ENCODE measurements at regions not wholly inside any gene's neighbourhood (a gene's known extent, or its start where the extent isn't known, plus 50 kb on each side); places are given as distances from the start of the nearest gene placed in this dataset.

DNA sequence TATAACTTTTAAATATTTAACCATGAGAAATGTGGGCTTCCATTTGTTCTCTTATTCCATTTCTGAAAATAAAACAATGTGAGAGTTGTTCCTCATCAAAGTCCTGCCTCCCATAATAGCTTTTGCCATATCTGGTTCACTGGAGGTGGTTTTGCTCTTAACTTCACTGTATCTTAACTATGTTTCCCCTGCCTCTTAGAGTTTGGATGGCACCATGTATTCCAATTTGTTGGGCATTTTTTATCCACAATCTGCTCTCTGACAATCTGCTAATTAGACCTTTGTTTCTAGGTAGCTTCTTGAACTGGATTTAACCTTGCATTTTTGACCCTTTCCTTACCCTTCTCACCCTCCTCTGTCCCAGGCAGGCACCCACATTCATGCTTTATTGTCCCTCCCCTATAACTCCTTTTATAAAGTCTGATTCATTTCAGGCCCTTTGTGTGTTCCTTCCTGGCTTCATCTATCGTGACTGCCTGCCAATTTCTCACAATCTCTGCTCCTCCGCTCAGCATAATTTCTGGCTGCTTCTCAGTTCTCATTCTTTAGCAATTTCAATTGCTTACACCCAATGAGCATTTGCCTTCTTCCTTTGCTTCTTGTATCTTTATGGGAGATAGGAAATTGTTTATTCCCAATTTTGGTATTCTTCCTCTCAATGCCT is 144.2 kb upstream of the ARHGEF26 start:
- DNase-seq (ENCODE audit: low spot score in 2 of 2): peak in 1 of 2 donors; percentile 21
- H3K4me1 ChIP-seq: peaks cover 0 to 6% of the 10 kb centered on the region in 2 donors
- H3K4me3 ChIP-seq: no peak overlapping the region
- peak overlapping the region in 1 of 2 donors; percentile 48 for H3K27ac ChIP-seq
- H3K36me3 ChIP-seq: no peaks in the 10 kb centered on the region
- intact Hi-C loops (cut with DNase I; ENCODE audit: low total_unique reads): no loop called here
- no peaks in the 10 kb centered on the region for H3K9me3 ChIP-seq
- no peaks in the 10 kb centered on the region for H3K27me3 ChIP-seq
- TF ChIP-seq, protein P1, sequence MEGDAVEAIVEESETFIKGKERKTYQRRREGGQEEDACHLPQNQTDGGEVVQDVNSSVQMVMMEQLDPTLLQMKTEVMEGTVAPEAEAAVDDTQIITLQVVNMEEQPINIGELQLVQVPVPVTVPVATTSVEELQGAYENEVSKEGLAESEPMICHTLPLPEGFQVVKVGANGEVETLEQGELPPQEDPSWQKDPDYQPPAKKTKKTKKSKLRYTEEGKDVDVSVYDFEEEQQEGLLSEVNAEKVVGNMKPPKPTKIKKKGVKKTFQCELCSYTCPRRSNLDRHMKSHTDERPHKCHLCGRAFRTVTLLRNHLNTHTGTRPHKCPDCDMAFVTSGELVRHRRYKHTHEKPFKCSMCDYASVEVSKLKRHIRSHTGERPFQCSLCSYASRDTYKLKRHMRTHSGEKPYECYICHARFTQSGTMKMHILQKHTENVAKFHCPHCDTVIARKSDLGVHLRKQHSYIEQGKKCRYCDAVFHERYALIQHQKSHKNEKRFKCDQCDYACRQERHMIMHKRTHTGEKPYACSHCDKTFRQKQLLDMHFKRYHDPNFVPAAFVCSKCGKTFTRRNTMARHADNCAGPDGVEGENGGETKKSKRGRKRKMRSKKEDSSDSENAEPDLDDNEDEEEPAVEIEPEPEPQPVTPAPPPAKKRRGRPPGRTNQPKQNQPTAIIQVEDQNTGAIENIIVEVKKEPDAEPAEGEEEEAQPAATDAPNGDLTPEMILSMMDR (IDR thresholded peaks at IDR 0.05): no peak
- TF ChIP-seq POLR2AphosphoS5 (IDR thresholded peaks at IDR 0.05): no peak
- TF ChIP-seq POLR2A (IDR thresholded peaks at IDR 0.05): no peak

DNA sequence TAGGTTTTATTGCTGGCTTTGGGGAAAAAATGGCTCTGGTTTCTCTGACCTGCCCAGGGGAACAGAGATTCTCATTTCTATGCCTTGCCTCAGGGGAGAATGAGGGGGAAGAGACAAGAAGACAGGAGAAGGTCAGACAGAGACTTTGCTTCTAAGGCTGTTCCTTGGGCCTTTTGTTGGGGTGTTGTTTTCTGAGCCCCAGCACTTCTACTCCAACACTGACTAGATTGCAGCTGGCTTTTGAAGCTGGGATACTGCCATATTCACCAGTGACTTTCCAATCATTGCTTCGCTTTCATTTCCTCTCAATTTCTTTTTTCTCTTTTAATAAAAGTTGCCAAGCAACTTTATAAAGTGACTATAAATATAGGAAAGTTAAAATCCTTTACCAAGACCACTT is 143.2 kb upstream of the ARHGEF26 start:
- DNase-seq (ENCODE audit: low spot score in 2 of 2): no peak
- Histone ChIP-seq H3K4me1 (peaks cover 0 to 6% of the 10 kb centered on the region in 2 donors), H3K9me3 (no peaks in the 10 kb centered on the region), H3K36me3 (no peaks in the 10 kb centered on the region), H3K27ac (peak overlapping the region; percentile 13 to 26), H3K27me3 (no peaks in the 10 kb centered on the region), H3K4me3 (no peak overlapping the region)
- TF ChIP-seq, protein P1 (IDR thresholded peaks at IDR 0.05): no peak
- TF ChIP-seq POLR2AphosphoS5 (IDR thresholded peaks at IDR 0.05) (no peak), POLR2A (IDR thresholded peaks at IDR 0.05) (no peak)
- intact Hi-C loops (cut with DNase I; ENCODE audit: low total_unique reads): no loop called here

DNA sequence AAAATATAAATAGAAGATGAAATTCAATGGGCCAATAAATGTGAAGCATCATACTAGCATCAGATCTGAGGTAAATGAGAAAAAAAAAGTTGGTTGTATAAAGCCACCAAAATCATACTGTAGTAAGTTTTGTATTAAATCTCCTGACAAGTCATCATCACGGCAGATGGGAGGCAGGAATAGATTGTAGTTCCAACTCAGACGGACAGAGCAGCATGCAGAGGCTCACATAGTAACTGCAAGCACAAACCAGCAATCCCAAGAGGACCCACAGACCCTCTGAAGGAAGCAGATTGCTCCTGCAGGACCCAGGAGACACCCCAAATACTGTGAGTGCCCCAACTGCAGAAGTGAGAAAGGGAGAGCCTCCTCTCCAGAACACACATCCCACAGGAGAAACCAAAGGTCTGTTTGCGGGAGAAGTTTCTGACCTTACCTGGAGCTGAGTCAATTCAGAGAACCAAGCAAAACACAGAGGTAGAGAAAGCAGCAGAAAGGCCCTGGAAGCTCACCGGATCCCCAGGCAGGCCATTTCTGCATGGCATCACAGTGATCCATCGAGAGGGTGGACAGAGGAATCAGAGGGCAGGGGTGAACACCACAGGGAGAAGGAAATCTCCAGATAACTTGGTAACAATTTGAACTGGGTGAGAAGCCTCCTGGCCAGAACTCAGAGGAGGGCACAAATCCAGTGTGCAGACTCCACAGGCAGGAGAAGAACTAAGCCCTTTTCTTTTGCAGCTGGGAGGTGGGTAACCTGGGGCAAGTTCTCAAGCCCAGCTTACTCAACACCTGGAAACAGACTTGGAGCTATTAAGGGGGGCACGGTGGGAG is 141.6 kb upstream of the ARHGEF26 start:
- peaks cover 0 to 6% of the 10 kb centered on the region in 2 donors for H3K4me1 ChIP-seq
- TF ChIP-seq POLR2A (IDR thresholded peaks at IDR 0.05) (no peak), POLR2AphosphoS5 (IDR thresholded peaks at IDR 0.05) (no peak)
- TF ChIP-seq, protein P1 (IDR thresholded peaks at IDR 0.05): no peak
- no peaks in the 10 kb centered on the region for H3K36me3 ChIP-seq
- intact Hi-C loops (cut with DNase I; ENCODE audit: low total_unique reads): no loop called here
- DNase-seq (ENCODE audit: low spot score in 2 of 2): no peak
- no peak overlapping the region for H3K27ac ChIP-seq
- H3K9me3 ChIP-seq: peaks cover 0 to 4% of the 10 kb centered on the region in 2 donors
- no peak overlapping the region for H3K4me3 ChIP-seq
- H3K27me3 ChIP-seq: no peaks in the 10 kb centered on the region

DNA sequence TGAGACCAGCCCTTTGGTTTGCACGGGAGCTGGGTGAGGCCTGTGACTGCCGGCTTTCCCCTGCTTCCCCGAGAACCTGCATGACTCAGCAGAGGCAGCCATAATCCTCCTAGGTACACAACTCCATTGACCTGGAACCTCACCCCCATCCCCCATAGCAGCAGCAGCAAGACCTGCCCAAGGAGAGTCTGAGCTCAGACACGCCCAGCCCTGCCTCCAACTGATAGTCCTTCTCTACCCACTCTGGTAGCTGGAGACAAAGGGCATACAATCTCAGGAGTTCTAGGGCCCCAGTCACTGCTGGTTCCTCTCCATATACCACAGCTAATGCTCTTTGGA is 141.0 kb upstream of the ARHGEF26 start:
- intact Hi-C loops (cut with DNase I; ENCODE audit: low total_unique reads): no loop called here

More for the DNA sequence above, 141.0 kb upstream of the ARHGEF26 start:
- Histone ChIP-seq H3K9me3 (peaks cover 0 to 5% of the 10 kb centered on the region in 2 donors), H3K4me3 (no peak overlapping the region), H3K27ac (no peak overlapping the region), H3K36me3 (no peaks in the 10 kb centered on the region), H3K4me1 (peaks cover 0 to 6% of the 10 kb centered on the region in 2 donors), H3K27me3 (no peaks in the 10 kb centered on the region)
- no peak for DNase-seq (ENCODE audit: low spot score in 2 of 2)
- TF ChIP-seq POLR2A (IDR thresholded peaks at IDR 0.05) (no peak), POLR2AphosphoS5 (IDR thresholded peaks at IDR 0.05) (no peak)
- TF ChIP-seq, protein P1 (IDR thresholded peaks at IDR 0.05): no peak

Measured in breast epithelium (tissue), 4 donors.